GM21576 (cell line): ENCODE measurements at regions not wholly inside any gene's neighbourhood (a gene's known extent, or its start where the extent isn't known, plus 50 kb on each side); places are given as distances from the start of the nearest gene placed in this dataset.

Experiments used
- ATAC-seq: cut with Tn5 transposase; IDR thresholded peaks from one replicate; pipeline ENCODE4 v1.9.1; 2021; ENCODE audit warnings: mild to moderate bottlenecking, moderate library complexity; ENCODE audit not compliant: unreplicated experiment

DNA sequence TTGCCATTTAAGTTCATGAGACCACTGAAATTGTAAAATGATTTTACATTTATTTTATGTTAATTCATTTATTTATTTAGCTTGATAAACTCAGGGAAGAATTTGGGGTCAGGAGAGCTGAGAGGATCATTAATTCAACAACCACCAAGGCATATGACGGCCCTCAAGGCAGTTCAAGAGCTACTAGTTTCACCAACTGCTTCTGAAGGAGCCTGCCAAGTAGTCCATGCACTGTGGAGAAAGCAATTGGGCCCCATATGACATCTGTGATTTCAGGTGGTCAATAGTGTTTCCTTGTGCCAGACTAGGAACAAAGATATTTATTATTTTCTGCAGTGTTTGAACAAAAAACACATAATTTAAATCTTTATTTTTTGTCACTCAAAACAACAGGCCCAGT is 236.4 kb downstream of the CASP12 start:
- ATAC-seq: no peak

GRCh38 chr11:104661471-104661870 is 236.8 kb downstream of the CASP12 start:
- no peak for ATAC-seq

GRCh38 chr11:104658177-104658576 is 240.1 kb downstream of the CASP12 start:
- no peak for ATAC-seq

GRCh38 chr11:104657083-104657482 is 241.2 kb downstream of the CASP12 start:
- no peak for ATAC-seq

GRCh38 chr11:104655066-104655465 is 243.2 kb downstream of the CASP12 start:
- no peak for ATAC-seq

DNA sequence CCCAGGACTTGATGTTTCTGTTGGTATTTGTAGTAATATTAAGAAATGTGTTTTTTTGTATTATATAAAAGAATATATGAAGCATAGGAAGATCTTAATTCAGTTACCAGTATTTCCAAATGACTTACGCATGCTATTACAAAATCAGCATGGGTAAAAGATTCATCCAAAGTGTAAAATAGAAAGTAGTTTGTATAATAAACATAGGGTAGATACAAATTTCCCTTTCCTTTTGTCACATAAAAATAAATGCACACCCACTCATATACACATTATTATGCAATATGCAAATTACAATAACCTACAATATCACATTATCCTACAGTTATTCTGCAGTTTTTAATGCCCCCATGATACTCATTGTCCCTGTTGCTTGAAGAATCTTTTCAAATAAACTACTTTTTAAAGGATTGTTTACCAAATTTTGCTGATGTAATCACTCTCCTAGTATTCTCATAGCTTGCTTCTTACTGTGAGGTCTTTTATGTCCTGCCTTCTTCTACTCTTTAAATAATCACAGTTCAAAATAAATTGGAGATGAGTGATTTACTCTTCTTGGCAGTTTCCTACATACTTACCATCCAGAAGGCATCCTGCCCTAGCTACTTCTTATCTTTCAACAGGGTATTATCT is 244.0 kb downstream of the CASP12 start:
- ATAC-seq: no peak

DNA sequence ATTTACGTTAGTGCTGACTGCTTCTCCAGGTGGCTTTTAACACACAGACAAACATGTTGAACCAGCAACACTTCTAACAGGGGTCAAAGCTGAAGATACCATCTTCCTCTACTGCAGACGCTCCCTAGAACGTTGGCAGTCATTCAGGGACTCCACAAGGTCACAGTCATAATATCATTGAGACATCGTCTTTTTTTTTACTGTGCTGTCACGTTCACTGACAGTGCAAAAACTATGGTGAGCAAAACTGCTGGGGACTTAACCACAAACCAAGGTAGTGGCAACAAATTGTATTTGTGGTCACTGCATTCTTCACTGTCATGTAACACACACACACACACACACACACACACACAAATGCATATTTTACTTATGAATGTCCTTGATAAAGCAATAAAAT is 244.9 kb downstream of the CASP12 start:
- no peak for ATAC-seq

DNA sequence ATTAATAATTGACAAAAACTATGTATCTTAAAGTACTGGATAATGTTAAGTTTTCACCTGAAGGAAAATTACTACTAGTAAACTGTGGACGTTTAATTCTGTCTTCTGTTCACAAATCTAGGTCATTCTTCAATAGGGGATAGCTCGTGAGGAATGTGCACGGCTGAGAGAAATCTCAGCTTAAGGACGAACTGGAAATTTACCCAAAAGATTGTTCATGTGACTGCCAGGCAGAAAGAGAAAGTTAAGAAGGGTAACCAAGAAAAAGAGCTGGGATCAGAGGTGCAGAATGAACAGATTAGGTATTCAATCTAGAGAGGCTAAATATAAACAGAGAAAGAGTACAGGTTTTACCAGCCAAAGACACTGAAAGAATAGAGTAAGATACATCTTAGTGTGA is 245.3 kb downstream of the CASP12 start:
- no peak for ATAC-seq

GRCh38 chr11:104650234-104650633 is 248.0 kb downstream of the CASP12 start:
- no peak for ATAC-seq

- no peak for ATAC-seq
Observed at GRCh38 chr11:104649002-104649401, 249.3 kb downstream of the CASP12 start.

DNA sequence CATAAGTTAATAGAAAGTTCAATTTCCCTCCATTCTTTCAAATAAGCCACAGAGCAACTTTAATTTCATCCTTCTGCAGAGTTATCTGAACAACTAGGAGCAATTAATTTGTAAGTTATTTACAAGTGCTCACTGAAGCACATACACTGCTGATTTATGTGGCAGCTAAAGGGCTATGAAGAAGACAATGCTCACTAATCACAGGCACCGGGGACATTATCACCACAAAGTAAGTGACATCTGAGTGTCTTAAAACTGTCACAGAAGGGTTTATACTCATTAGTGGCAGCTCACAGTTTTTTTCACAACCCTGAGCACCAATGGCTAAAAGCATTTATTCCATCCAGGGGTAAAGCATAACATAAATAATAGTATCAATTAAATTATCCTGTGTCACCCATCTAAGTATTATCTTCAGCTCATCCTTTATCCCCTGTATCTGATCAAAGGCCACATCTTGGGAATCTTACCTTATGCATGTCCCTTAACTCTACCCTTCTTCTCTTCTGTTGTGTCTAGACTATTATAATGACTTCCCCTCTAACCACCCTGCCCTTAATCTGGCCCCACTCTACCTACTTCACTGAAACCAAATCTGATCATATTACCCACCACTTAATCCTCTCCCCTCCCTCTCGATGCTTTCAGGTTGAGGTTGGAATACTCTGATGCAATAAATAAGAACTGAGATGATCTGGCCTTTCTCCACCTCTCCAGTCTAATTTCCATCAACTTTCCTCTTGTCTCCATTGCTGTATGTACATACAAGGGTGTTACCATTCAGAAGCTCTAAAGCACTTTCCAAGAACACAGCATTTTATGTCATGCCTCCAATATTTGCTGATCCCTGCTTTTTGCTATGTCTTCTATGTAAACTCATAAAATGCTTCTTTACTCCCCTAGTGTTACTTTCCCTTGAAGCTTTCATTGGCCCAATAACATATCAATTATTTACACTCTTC is 252.7 kb downstream of the CASP12 start:
- ATAC-seq: no peak

DNA sequence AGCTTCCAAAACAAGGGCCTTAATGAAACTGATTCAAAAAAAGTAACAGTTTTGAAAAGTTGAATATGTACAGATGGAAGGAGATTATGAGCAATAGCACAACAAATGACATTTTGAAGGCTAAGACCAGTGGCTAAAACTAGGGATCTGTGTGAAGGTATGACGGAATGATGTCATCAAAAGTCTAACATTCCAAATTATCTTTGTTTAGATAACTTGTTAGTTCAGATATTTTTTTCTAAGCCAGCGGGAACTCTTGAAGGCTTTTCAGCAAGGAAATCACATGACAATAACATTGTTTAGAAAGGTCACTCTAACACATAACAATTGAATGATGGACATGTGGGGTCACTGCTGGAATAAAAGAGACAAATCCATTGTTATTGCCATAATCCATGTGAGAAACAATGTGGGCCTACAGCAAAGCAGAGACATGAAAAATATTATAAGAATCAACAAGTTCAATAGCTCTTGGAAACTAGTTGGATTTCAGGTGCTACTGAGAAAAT is 260.5 kb downstream of the CASP12 start:
- ATAC-seq: no peak

DNA sequence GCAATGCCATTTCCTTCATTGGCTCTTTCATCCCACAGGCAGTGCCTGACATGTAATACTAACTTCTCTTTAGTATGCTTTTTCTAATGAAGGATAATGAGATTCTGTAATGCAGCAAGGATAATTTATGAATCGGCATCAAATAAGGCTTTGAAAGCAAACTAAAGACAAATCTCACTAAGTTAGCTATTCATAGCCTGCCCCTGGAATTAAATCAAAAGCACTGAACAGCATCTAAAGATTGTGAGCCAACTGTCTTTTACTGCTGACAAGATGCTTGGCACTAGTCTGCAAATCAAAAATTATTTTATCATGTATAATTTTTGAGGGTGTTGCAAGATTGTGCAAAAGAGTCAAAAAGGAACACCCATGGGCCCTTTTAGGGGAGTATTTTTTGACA is 265.0 kb downstream of the CASP12 start:
- no peak for ATAC-seq

DNA sequence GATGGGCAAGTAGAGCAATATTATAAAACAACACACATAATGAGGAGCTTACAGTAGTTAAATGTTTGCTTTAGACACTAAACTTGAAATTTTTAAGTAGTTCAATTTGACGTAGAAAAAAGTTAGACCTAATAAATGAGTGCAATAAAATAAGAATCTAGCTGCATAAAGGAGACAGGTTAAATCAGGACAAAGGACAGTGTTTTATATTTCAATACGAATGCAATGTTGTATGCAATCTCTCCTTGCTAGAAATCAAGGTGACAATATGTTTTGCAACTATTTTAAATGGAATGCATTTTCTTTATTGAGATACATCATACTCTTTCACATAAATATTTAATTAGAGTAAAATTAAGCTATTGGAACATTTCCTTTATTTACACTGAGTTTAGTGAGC is 267.9 kb downstream of the CASP12 start:
- ATAC-seq: no peak

- ATAC-seq: no peak
Observed at GRCh38 chr11:104625246-104625645, 273.0 kb downstream of the CASP12 start.

GRCh38 chr11:104624021-104624420 is 274.2 kb downstream of the CASP12 start:
- no peak for ATAC-seq

- ATAC-seq: no peak
Observed at GRCh38 chr11:104623518-104623917, 274.7 kb downstream of the CASP12 start.

- no peak for ATAC-seq
Observed at GRCh38 chr11:104620991-104621390, 277.3 kb downstream of the CASP12 start.

GRCh38 chr11:104619751-104620150 is 278.5 kb downstream of the CASP12 start:
- no peak for ATAC-seq

DNA sequence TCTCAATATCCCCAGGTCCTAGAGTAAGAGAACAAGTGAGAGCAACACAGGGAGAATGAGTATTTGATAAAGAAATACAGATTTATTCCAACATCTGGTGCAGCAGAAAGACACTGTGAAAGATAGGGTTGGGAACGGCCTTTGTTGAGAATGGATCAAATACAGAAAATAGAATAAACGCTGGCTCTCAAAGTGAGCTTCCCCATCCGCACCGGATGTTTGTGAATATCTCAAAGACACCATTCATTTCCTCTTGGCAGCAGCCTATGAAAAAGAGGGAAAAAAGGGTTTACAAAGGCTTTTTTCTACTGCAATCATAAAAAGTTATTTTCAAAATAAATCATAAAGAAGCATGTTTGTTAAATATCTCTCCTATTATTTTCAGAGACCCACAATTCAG is 279.3 kb downstream of the CASP12 start:
- ATAC-seq: no peak

GRCh38 chr11:104614961-104615360 is 283.3 kb downstream of the CASP12 start:
- no peak for ATAC-seq

- ATAC-seq: no peak
Observed at GRCh38 chr11:104614117-104614680, 284.1 kb downstream of the CASP12 start.
